Cardiac septum (tissue), 1 donor: ENCODE measurements at regions not wholly inside any gene's neighbourhood (a gene's known extent, or its start where the extent isn't known, plus 50 kb on each side); places are given as distances from the start of the nearest gene placed in this dataset.
"Not testable (repeated sequence)": the region's sequence is repeated elsewhere in the genome, so short reads cannot be mapped to it uniquely, and the experiment has no call there.

Experiments
- DNase-seq: peaks from one replicate; pipeline ENCODE4 v3.0.0-alpha.2; 2020; ENCODE audit warnings: low spot score
- intact Hi-C: fragments of 100-400 bp; cut with DNase I; formaldehyde crosslinking; loops from one replicate; pipeline ENCODE4 v1.14.0; 2022
- donor health status: DM: no; HTN: no; CAD: no.

- DNase-seq = no peak
- intact Hi-C loops = no loop called here
These were observed 462.9 kb downstream of the RAB38 start for GRCh38 chr11:87712391-87712790.

GRCh38 chr11:87703589-87703988 is 471.7 kb downstream of the RAB38 start:
- intact Hi-C loops, DNase-seq: not testable (repeated sequence)

GRCh38 chr11:87675993-87676392 is 499.2 kb downstream of the RAB38 start:
- intact Hi-C loops = no loop called here
- DNase-seq = no peak

- DNase-seq = no peak
- intact Hi-C loops = no loop called here
These were observed 508.5 kb downstream of the RAB38 start for GRCh38 chr11:87666730-87667129.

GRCh38 chr11:87662287-87662686 is 513.0 kb downstream of the RAB38 start:
- intact Hi-C loops = no loop called here
- DNase-seq = no peak

GRCh38 chr11:87660926-87661660 is 514.1 kb downstream of the RAB38 start:
- DNase-seq = no peak
- intact Hi-C loops = no loop called here

- intact Hi-C loops = no loop called here
- no peak for DNase-seq
These were observed 515.4 kb downstream of the RAB38 start for GRCh38 chr11:87659807-87660206.

GRCh38 chr11:87645626-87646025 is 529.6 kb downstream of the RAB38 start:
- DNase-seq = no peak
- intact Hi-C loops = no loop called here

GRCh38 chr11:87639753-87640364 is 535.4 kb downstream of the RAB38 start:
- DNase-seq = no peak
- intact Hi-C loops = no loop called here

GRCh38 chr11:87635001-87635400 is 540.2 kb downstream of the RAB38 start:
- no peak for DNase-seq
- intact Hi-C loops = no loop called here

GRCh38 chr11:87634331-87634730 is 540.9 kb downstream of the RAB38 start:
- DNase-seq = no peak
- intact Hi-C loops = no loop called here

- intact Hi-C loops = no loop called here
These were observed 546.3 kb downstream of the RAB38 start for GRCh38 chr11:87628957-87629356.

GRCh38 chr11:87628026-87628580 is 547.1 kb downstream of the RAB38 start:
- intact Hi-C loops = no loop called here
- no peak for DNase-seq

More at GRCh38 chr11:87628957-87629356, 546.3 kb downstream of the RAB38 start:
- DNase-seq = no peak

GRCh38 chr11:87623531-87624365 is 551.5 kb downstream of the RAB38 start:
- DNase-seq, intact Hi-C loops: not testable (repeated sequence)

- intact Hi-C loops = no loop called here
- no peak for DNase-seq
These were observed 558.7 kb downstream of the RAB38 start for GRCh38 chr11:87616511-87616910.

GRCh38 chr11:87604350-87604749 is 566.6 kb downstream of the TMEM135 start:
- DNase-seq = no peak
- intact Hi-C loops = no loop called here

- DNase-seq = no peak
- intact Hi-C loops = no loop called here
These were observed 566.2 kb downstream of the TMEM135 start for GRCh38 chr11:87603887-87604286.

- intact Hi-C loops = no loop called here
- DNase-seq = no peak
These were observed 565.0 kb downstream of the TMEM135 start for GRCh38 chr11:87602776-87603175.

GRCh38 chr11:87600938-87601337 is 563.2 kb downstream of the TMEM135 start:
- intact Hi-C loops = no loop called here
- no peak for DNase-seq

GRCh38 chr11:87597725-87598124 is 560.0 kb downstream of the TMEM135 start:
- no peak for DNase-seq
- intact Hi-C loops = no loop called here
